KMS-11 (cell line): ENCODE measurements at regions not wholly inside any gene's neighbourhood (a gene's known extent, or its start where the extent isn't known, plus 50 kb on each side); places are given as distances from the start of the nearest gene placed in this dataset.
"Not testable (repeated sequence)": the region's sequence is repeated elsewhere in the genome, so short reads cannot be mapped to it uniquely, and the experiment has no call there.

Experiments
- H2AFZ ChIP-seq: fragments of 200-600 bp; sonication (generic); 2 replicates; pipeline ENCODE4 v1.6.1; 2016; ENCODE audit warnings: antibody characterized with exemption, mixed run types, low read depth
- H3K27ac ChIP-seq: fragments of 200-600 bp; sonication (generic); 2 replicates; pipeline ENCODE4 v1.6.1; 2016; ENCODE audit warnings: mild to moderate bottlenecking, mixed run types
- H3K27me3 ChIP-seq: fragments of 200-600 bp; sonication (generic); 2 replicates; pipeline ENCODE4 v1.6.1; 2017; ENCODE audit warnings: mild to moderate bottlenecking, low read depth, mixed run types, moderate library complexity; ENCODE audit not compliant: insufficient read depth
- H3K36me3 ChIP-seq: fragments of 200-600 bp; sonication (generic); 2 replicates; pipeline ENCODE4 v1.6.1; 2017; ENCODE audit warnings: mild to moderate bottlenecking, mixed run types; ENCODE audit not compliant: insufficient read depth
- H3K4me1 ChIP-seq: fragments of 200-600 bp; sonication (generic); 2 replicates; pipeline ENCODE4 v1.6.1; 2016; ENCODE audit warnings: mild to moderate bottlenecking, low read depth, mixed run types; ENCODE audit not compliant: poor library complexity, severe bottlenecking
- H3K4me2 ChIP-seq: fragments of 200-600 bp; sonication (generic); 2 replicates; pipeline ENCODE4 v1.7.0; 2016; ENCODE audit warnings: mild to moderate bottlenecking, mixed run types
- H3K4me3 ChIP-seq: fragments of 200-600 bp; sonication (generic); IDR thresholded peaks from 2 replicates; pipeline ENCODE4 v1.6.1; 2017; ENCODE audit warnings: low read depth, low read length, mixed read lengths; ENCODE audit not compliant: insufficient read depth
- H3K79me2 ChIP-seq: fragments of 200-600 bp; sonication (generic); 2 replicates; pipeline ENCODE4 v1.6.1; 2016; ENCODE audit warnings: low read depth, mixed run types; ENCODE audit not compliant: insufficient read depth
- H3K9ac ChIP-seq: fragments of 200-600 bp; sonication (generic); 2 replicates; pipeline ENCODE4 v1.6.1; 2016; ENCODE audit warnings: mild to moderate bottlenecking, mixed run types
- H4K20me1 ChIP-seq: fragments of 200-600 bp; sonication (generic); 2 replicates; pipeline ENCODE4 v1.6.1; 2016; ENCODE audit warnings: mild to moderate bottlenecking, mixed run types; ENCODE audit not compliant: insufficient read depth

DNA sequence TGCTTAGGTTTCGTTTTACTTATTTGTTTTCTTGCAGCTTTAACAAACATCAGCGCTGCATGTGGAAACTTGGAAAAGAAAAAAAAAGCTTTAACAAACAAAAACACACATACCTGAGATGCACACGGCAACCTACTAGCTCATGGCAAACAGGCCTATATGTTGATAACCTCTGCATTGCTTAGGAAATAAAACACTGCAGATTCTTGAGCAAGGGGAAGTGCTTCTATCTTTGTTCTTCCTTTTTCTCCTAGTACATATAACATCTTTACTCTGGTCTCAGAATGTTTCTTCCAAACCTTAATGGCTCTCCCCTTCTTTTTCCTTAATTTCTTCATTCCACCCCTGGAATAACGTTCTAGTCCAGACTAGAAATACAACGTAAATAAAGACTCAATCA is 142.9 kb upstream of the NBPF9 start:
- not testable (repeated sequence) for H3K27me3 ChIP-seq, H2AFZ ChIP-seq, H3K79me2 ChIP-seq, H3K36me3 ChIP-seq, H3K9ac ChIP-seq, H3K27ac ChIP-seq, H3K4me3 ChIP-seq, H4K20me1 ChIP-seq, H3K4me2 ChIP-seq, H3K4me1 ChIP-seq

DNA sequence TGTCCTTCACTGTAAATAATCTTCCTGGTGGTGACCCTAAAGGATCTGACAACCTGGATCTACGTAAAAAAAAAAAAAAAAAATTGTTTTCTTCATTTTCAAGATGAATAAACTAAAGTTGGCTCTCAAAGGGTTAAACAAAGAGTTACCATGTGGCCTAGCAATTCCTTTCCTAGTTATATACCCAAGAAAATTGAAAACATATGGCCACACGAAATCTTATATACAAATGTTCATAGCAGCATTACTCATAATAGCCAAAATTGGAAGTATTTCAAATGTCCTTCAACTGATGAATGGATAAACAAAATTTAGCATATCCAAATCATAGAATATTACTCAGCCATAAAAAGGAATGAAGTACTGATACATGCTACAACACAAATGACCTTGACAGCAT is 145.3 kb upstream of the NBPF9 start:
- H3K4me1 ChIP-seq, H3K79me2 ChIP-seq, H3K9ac ChIP-seq, H3K4me3 ChIP-seq, H4K20me1 ChIP-seq, H3K27me3 ChIP-seq, H3K4me2 ChIP-seq, H3K36me3 ChIP-seq, H2AFZ ChIP-seq, H3K27ac ChIP-seq: not testable (repeated sequence)

DNA sequence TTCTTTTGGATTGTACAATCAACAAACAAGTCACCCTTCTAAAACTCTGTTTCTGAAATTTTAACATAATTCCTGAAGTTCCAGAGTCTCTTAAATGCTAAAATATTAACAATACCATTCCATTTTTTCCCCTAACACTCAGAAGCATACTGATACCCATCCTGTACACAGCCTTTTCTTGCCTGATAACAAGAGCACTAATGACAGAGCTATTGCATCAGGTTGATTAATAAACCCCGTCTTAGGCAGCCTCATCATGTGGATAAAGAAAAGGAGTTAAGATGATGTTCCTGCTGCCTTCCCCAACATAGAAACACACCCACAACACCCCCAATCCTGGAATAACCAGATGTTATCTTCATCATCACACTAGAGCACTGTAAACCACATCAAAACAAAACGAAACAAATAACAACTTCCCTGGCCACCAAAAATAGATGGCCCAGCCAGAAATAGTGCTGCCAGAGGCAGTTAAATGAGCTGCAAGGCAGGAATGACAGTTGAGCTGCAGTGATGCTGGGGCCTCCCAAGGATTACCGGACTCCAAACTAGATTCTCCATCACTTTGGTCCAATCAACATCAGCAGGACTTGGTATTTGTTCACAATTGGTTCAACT is 146.6 kb upstream of the NBPF9 start:
- not testable (repeated sequence) for H2AFZ ChIP-seq, H3K36me3 ChIP-seq, H4K20me1 ChIP-seq, H3K27me3 ChIP-seq, H3K4me1 ChIP-seq, H3K4me3 ChIP-seq, H3K79me2 ChIP-seq, H3K27ac ChIP-seq, H3K9ac ChIP-seq, H3K4me2 ChIP-seq

DNA sequence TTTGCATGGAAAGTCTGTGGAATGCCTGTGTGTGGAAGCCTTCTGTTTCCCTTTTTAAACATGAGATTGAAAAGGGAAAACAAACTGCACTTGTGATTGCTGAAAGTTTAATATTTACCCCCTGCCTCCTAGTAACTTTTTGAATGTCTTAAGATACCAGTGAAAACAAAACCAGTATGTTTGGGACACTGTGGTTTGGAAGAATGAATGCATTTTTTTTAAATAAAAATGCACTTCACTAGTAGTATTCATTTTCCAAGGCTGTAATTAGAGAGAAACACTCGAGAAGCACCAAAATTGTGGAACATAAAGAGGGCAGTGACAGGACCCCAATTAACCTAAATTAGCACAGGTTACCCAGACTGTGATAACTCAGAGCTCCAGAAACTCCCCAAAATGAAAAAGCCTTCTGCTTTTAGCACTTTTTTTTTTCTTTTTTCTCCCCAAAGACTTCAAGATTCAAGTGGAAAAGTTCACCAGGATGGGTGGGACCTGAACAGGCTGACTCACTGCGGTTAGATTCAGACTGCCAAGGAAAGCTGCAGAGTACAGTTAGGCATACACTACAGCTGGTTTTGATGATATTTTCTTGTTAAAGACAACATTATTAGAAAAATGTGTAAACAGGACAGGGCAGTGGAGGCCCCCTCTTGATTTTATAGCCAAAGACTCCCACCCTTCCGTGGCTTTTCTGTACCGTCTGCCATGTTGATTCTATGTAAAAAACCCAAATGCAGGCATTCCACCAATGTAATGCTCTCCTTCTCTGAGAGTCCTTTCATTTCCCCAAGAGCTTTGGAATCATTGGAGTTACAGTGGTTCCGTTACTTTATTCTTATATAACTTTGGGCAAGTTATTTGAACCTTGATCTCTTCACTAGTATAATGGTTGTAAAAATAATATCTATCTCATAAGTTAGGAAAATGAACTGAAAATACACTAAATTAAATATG is 151.8 kb upstream of the NBPF9 start:
- H4K20me1 ChIP-seq, H3K27me3 ChIP-seq, H3K4me1 ChIP-seq, H2AFZ ChIP-seq, H3K4me2 ChIP-seq, H3K4me3 ChIP-seq, H3K79me2 ChIP-seq, H3K9ac ChIP-seq, H3K36me3 ChIP-seq, H3K27ac ChIP-seq: not testable (repeated sequence)

DNA sequence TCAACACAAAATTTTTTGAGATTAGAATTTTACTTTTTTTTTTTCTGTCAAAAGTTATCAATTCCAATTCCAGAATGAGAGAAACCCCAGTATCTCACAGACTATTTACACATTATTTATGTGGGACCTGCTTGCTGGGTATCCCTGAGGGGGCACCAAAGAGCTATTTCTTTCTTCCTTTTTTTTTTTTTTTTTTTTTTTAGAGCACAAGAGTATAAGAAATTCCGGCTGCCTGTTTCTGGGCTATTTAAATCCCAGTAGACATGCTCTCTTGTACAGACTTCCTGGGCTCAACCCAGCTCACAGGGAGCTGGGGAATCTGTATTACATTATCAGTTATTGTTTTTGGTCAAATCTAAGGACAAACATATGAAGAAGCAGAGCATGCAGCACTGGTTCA is 156.9 kb upstream of the NBPF9 start:
- not testable (repeated sequence) for H3K4me2 ChIP-seq, H3K79me2 ChIP-seq, H3K36me3 ChIP-seq, H3K27me3 ChIP-seq, H4K20me1 ChIP-seq, H3K4me3 ChIP-seq, H3K27ac ChIP-seq, H2AFZ ChIP-seq, H3K9ac ChIP-seq, H3K4me1 ChIP-seq

DNA sequence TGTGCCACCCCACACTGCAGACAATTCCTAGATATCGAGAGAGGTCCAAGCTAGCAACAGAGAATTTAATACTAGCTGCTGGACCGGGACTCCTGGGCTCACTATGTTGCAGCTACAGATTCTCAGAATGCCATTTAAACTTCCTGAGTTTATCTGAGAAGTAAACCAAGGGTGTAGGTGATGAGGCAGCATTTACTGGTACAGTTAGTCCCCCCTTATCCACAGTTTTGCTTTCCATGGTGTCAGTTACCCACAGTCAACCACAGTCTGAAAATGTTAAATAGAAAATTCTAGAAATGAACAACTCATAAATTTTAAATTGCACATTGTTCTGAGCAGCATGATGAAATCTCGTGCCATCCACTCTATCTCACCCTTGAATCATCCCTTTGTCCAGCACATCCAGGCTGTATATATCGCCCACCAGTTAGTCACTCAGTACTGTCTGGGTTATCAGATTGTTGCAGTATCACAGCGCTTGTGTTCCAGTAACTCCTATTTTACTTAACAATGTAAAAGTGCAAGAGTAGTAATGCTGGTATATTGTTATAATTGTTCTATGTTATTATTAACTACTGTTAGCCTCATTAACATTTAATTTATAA is 157.5 kb upstream of the NBPF9 start:
- H3K27me3 ChIP-seq, H3K4me1 ChIP-seq, H4K20me1 ChIP-seq, H3K4me2 ChIP-seq, H2AFZ ChIP-seq, H3K4me3 ChIP-seq, H3K36me3 ChIP-seq, H3K9ac ChIP-seq, H3K79me2 ChIP-seq, H3K27ac ChIP-seq: not testable (repeated sequence)

DNA sequence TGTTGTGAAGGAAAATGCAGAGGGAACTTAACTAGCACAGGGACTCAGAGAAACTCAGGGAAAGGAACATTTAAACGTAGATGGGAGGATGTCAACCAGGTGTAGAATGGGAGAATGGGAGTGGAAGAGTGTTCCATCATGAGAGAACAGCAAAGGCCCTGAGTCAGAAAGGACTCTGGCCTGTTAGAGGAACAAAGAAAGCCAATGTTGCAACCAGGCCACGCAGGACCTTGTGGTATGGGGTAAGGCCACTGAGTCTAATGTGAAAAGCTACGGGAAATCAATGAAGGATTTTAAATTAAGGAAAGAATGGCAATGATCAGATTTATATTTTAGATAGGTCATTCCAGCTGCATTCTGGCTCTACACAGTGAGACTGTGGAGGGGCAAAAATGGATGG is 163.9 kb upstream of the NBPF9 start:
- H3K4me2 ChIP-seq, H2AFZ ChIP-seq, H4K20me1 ChIP-seq, H3K4me3 ChIP-seq, H3K27me3 ChIP-seq, H3K4me1 ChIP-seq, H3K36me3 ChIP-seq, H3K27ac ChIP-seq, H3K79me2 ChIP-seq, H3K9ac ChIP-seq: not testable (repeated sequence)

DNA sequence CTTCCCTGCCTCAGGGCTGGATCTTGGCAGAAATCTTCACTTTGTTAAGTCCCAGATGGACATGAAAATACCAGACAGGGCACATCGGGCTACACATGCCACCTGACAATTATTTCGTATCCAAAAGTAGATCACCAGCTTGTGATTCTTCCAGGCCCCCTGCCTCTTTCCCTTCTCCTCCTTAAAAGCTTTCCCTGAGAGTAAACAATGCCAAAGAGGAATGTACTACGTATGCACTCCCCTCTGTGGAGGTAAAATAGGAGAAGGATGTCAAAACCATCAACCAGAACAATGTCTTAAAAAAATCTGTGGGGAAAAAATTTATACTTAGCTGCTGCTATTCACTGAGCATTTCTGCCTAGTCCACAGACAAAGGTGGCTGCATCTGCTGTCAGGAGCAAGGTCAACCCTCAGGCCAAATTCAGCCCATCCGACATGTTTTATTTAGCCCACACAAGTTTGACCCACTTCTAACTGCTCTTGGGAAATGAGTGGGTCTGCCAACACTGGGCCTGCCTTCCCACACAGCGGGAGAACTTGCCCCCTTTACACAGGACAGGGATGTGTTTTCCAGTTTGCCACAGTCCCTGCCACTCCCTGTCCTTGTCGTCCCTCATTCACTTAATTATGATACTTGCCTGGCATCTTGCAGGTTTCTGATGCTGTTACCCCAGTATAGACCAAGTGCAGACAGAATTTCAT is 165.8 kb upstream of the NBPF9 start:
- not testable (repeated sequence) for H3K4me3 ChIP-seq, H3K9ac ChIP-seq, H3K79me2 ChIP-seq, H3K36me3 ChIP-seq, H3K27ac ChIP-seq, H4K20me1 ChIP-seq, H3K27me3 ChIP-seq, H3K4me2 ChIP-seq, H2AFZ ChIP-seq, H3K4me1 ChIP-seq

DNA sequence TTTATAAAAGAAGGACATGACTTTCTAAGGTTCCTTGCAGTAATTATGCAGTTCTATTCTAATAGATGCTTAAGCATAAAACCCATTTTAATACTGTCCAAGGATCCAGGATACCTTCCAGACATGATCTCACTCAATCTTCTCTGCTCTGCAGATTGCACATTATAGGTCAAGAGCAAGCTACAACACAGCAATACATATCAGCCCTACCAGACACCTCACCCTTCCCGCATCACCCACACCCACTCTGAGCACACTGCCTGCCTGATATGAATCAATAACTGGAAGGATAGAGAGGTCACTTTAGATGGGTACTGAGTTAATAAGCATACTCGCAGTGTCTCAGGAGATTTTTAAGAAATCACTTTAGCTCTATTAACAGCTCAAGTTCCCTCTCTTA is 166.5 kb upstream of the NBPF9 start:
- not testable (repeated sequence) for H3K79me2 ChIP-seq, H3K36me3 ChIP-seq, H4K20me1 ChIP-seq, H3K9ac ChIP-seq, H3K27ac ChIP-seq, H3K4me3 ChIP-seq, H3K4me2 ChIP-seq, H2AFZ ChIP-seq, H3K4me1 ChIP-seq, H3K27me3 ChIP-seq

DNA sequence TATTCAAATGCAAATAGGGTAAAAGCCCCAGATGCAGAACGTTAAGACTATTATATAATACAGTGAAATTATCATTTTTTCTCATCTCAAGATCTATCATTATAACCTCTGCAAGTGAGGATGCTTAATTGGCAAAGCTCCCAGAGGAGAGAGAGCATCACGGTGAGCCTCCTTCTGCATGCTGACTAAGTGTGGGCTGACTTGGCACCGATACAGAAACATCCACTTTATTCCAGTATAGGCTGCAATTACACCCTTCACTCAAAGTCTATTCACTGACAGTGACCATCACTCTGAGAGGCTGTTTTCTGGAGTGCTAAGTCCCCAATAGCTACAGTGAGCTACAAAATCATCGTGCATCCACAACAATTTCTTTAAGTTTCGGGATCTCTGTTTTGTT is 171.1 kb upstream of the NBPF9 start:
- not testable (repeated sequence) for H3K4me1 ChIP-seq, H3K36me3 ChIP-seq, H3K4me3 ChIP-seq, H4K20me1 ChIP-seq, H3K27me3 ChIP-seq, H3K9ac ChIP-seq, H3K27ac ChIP-seq, H3K4me2 ChIP-seq, H2AFZ ChIP-seq, H3K79me2 ChIP-seq
